Breast epithelium (tissue), 3 donors: ENCODE measurements at regions not wholly inside any gene's neighbourhood (a gene's known extent, or its start where the extent isn't known, plus 50 kb on each side); places are given as distances from the start of the nearest gene placed in this dataset.
"Not testable (repeated sequence)": the region's sequence is repeated elsewhere in the genome, so short reads cannot be mapped to it uniquely, and the experiment has no call there.

Experiments used
- CTCF ChIP-seq, 3 donors: fragments of 450-650 bp; IDR thresholded peaks; one replicate each; pipeline ENCODE4 v1.5.1; 2016 to 2017; ENCODE audit warnings: antibody characterized with exemption in 3 of 3, mild to moderate bottlenecking in 3 of 3, moderate library complexity in 3 of 3
- POLR2A ChIP-seq: fragments of 450-650 bp; IDR thresholded peaks from one replicate; pipeline ENCODE4 v1.6.1; 2016; ENCODE audit warnings: antibody characterized with exemption, mild to moderate bottlenecking, moderate library complexity

- TF ChIP-seq CTCF (IDR thresholded peaks at IDR 0.05); POLR2A: not testable (repeated sequence)
These were observed 120.8 kb upstream of the SLC6A11 start for GRCh38 chr3:10695186-10695585.
